Endothelial cell of umbilical vein (primary cell): ENCODE measurements at regions not wholly inside any gene's neighbourhood (a gene's known extent, or its start where the extent isn't known, plus 50 kb on each side); places are given as distances from the start of the nearest gene placed in this dataset.

ENCODE experiments used
- BruUV-seq: library from RNA; stranded (reverse); fragments of 400-500 nt; replicated peaks from 2 replicates; lab custom pipeline; 2021; lab: Mats Ljungman, UMichigan
- CTCF ChIA-PET: fragments of 300-600, 350-600 bp; sonication (Branson Sonifier 250); formaldehyde crosslinking; loops from one replicate; lab custom pipeline; 2021; ENCODE audit warnings: antibody characterized with exemption, inconsistent platforms; lab: Charles Lee
- POLR2A ChIA-PET: fragments of 300-600, 350-600 bp; sonication (Branson Sonifier 250); formaldehyde crosslinking; loops from one replicate; lab custom pipeline; 2021; ENCODE audit warnings: antibody characterized with exemption, inconsistent platforms; lab: Charles Lee
- DNase-seq: peaks from one replicate; pipeline ENCODE4 v3.0.0-alpha.2; 2011; ENCODE audit warnings: low read depth, low spot score
- FAIRE-seq: peaks from 2 replicates; lab custom pipeline; 2011; peaks lifted over from hg19 to GRCh38; lab: Jason Lieb, UNC
- H2AFZ ChIP-seq: 2 replicates; pipeline ENCODE4 v1.6.0; 2012; ENCODE audit warnings: low read depth, low read length, control low read depth, inconsistent platforms
- H3K27ac ChIP-seq: 2 replicates; pipeline ENCODE4 v1.5.1; 2011; ENCODE audit warnings: low read depth, mild to moderate bottlenecking, control low read depth, low read length, moderate library complexity; ENCODE audit not compliant: insufficient read depth
- H3K27me3 ChIP-seq, 2 experiments: 2 replicates each; pipeline versions ENCODE4 v1.6.0 to v1.6.1; 2011; ENCODE audit warnings: low read length in 2 of 2, mixed read lengths in 1 of 2; ENCODE audit not compliant: control insufficient read depth in 2 of 2, insufficient read depth in 2 of 2
- H3K36me3 ChIP-seq, 2 experiments: 2 replicates in 1 of 2; 3 replicates in 1 of 2; pipeline ENCODE4 v1.5.1; 2011; ENCODE audit warnings: low read length in 2 of 2, mild to moderate bottlenecking in 1 of 2, moderate library complexity in 1 of 2; ENCODE audit not compliant: control insufficient read depth in 2 of 2, insufficient read depth in 2 of 2; ENCODE audit errors: extremely low read depth in 1 of 2
- H3K4me1 ChIP-seq: 3 replicates; pipeline ENCODE4 v1.5.1; 2011; ENCODE audit warnings: mild to moderate bottlenecking, low read length; ENCODE audit not compliant: control insufficient read depth, insufficient read depth; ENCODE audit errors: extremely low read depth
- H3K4me2 ChIP-seq: 2 replicates; pipeline ENCODE4 v1.6.1; 2011; ENCODE audit warnings: low read length, control low read depth, mixed read lengths; ENCODE audit not compliant: insufficient read depth
- H3K4me3 ChIP-seq, 3 experiments: fragments of 200-600 bp in 1 of 3; sonication (generic), shearing (Covaris generic) in 1 of 3; replicated peaks in 1 of 3; 2 replicates each; pipeline ENCODE4 v1.5.1; 2011 to 2016; ENCODE audit warnings: control low read depth in 3 of 3, low read length in 3 of 3, mild to moderate bottlenecking in 2 of 3, inconsistent platforms in 1 of 3, low read depth in 1 of 3, moderate library complexity in 1 of 3; ENCODE audit not compliant: insufficient read depth in 1 of 3
- H3K79me2 ChIP-seq: 2 replicates; pipeline ENCODE4 v1.6.0; 2012; ENCODE audit warnings: low read length, inconsistent platforms; ENCODE audit not compliant: control insufficient read depth, insufficient read depth
- H3K9ac ChIP-seq: replicated peaks from 2 replicates; pipeline ENCODE3; 2011; ENCODE audit warnings: low read length, control low read depth; ENCODE audit not compliant: insufficient read depth; ENCODE audit errors: extremely low read depth
- H3K9me1 ChIP-seq: replicated peaks from 3 replicates; pipeline ENCODE4 v1.6.0; 2011; ENCODE audit warnings: mild to moderate bottlenecking, low read length; ENCODE audit not compliant: control insufficient read depth, insufficient read depth; ENCODE audit errors: extremely low read depth
- H3K9me3 ChIP-seq: replicated peaks from 2 replicates; pipeline ENCODE4 v1.5.1; 2012; ENCODE audit warnings: low read length, inconsistent platforms; ENCODE audit not compliant: control insufficient read depth, insufficient read depth
- H4K20me1 ChIP-seq: replicated peaks from 2 replicates; pipeline ENCODE3; 2011; ENCODE audit warnings: mild to moderate bottlenecking, low read length; ENCODE audit not compliant: control insufficient read depth, insufficient read depth; ENCODE audit errors: extremely low read depth
- EZH2 ChIP-seq: IDR thresholded peaks from 2 replicates; pipeline ENCODE4 v1.6.1; 2012; ENCODE audit warnings: borderline replicate concordance, low read depth, mild to moderate bottlenecking, moderate library complexity, low read length, inconsistent platforms; ENCODE audit not compliant: severe bottlenecking
- GATA2 ChIP-seq: IDR thresholded peaks from 2 replicates; pipeline ENCODE4 v1.7.0; 2011; ENCODE audit warnings: low read depth, mild to moderate bottlenecking, moderate library complexity, mixed read lengths, low read length; ENCODE audit not compliant: insufficient read length, insufficient read depth
- JUN ChIP-seq: IDR thresholded peaks from 2 replicates; pipeline ENCODE4 v1.6.1; 2011; ENCODE audit warnings: borderline replicate concordance, low read depth; ENCODE audit not compliant: insufficient read length, insufficient read depth
- MYC ChIP-seq: IDR thresholded peaks from one replicate; pipeline ENCODE4 v1.6.1; 2011; ENCODE audit warnings: mild to moderate bottlenecking, low read depth, low read length
- dilution Hi-C: fragments of 300-500 bp; cut with MboI; formaldehyde crosslinking; loops from one replicate; pipeline ENCODE4 v1.15.0; 2019; ENCODE audit warnings: low sequenced_read_pairs; ENCODE audit not compliant: extremely low pct_ligation_motif_present
- intact Hi-C: fragments of 100-400 bp; cut with micrococcal nuclease; formaldehyde crosslinking; loops from one replicate; pipeline ENCODE4 v1.10.0; 2022
- TF ChIP-seq, protein P1 (sequence below), 2 donors: IDR thresholded peaks; 1 replicate in 1 of 2; 2 replicates in 1 of 2; pipeline ENCODE4 v1.5.1; 2011; ENCODE audit warnings: low read length in 2 of 2, mild to moderate bottlenecking in 2 of 2, moderate library complexity in 2 of 2, control low read depth in 1 of 2, inconsistent platforms in 1 of 2, low read depth in 1 of 2; ENCODE audit not compliant: insufficient read depth in 1 of 2; ENCODE audit errors: extremely low read depth in 1 of 2

DNA sequence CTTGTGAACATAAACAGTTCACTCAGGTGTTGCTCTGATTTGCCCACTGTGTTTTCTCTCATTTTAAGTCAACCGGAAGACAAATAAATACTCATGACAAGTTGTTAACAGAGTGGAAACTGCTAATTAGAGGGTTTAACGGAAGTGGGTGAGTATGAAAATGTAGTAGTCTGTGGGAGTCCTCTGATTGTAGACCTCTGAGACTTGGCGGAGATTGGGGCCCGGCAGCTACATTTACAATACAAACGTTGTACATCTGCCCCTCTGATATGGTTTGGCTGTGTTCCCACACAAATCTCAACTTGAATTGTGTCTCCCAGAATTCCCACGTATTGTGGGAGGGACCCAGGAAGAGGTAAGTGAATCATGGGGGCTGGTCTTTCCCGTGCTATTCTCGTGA is 107.3 kb upstream of the FAM98A start:
- FAIRE-seq = no peak

GRCh38 chr2:33704406-33704855 is 105.3 kb upstream of the FAM98A start:
- Histone ChIP-seq H3K27ac (peak overlapping the region; percentile 52), H3K27me3 (no peaks in the 10 kb centered on the region), H3K79me2 (no peaks in the 10 kb centered on the region), H3K9me3 (no peaks in the 10 kb centered on the region), H3K9me1 (no peaks in the 10 kb centered on the region), H2AFZ (peak overlapping the region; percentile 85), H4K20me1 (no peaks in the 10 kb centered on the region), H3K4me2 (peak overlapping the region; percentile 77), H3K4me1 (peaks cover 17% of the 10 kb centered on the region), H3K9ac (no peak overlapping the region), H3K4me3 (no peak overlapping the region), H3K36me3 (no peaks in the 10 kb centered on the region)
- dilution Hi-C loops = no loop called here
- CTCF ChIA-PET = no interaction called here
- POLR2A ChIA-PET = no interaction called here
- BruUV-seq = no TSS peak
- no peak for TF ChIP-seq EZH2
- no peak for TF ChIP-seq MYC
- TF ChIP-seq, protein P1, sequence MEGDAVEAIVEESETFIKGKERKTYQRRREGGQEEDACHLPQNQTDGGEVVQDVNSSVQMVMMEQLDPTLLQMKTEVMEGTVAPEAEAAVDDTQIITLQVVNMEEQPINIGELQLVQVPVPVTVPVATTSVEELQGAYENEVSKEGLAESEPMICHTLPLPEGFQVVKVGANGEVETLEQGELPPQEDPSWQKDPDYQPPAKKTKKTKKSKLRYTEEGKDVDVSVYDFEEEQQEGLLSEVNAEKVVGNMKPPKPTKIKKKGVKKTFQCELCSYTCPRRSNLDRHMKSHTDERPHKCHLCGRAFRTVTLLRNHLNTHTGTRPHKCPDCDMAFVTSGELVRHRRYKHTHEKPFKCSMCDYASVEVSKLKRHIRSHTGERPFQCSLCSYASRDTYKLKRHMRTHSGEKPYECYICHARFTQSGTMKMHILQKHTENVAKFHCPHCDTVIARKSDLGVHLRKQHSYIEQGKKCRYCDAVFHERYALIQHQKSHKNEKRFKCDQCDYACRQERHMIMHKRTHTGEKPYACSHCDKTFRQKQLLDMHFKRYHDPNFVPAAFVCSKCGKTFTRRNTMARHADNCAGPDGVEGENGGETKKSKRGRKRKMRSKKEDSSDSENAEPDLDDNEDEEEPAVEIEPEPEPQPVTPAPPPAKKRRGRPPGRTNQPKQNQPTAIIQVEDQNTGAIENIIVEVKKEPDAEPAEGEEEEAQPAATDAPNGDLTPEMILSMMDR (IDR thresholded peaks at IDR 0.05; ENCODE audit: extremely low read depth in 1 of 2, insufficient read depth in 1 of 2, low read depth in 1 of 2, low read length in 2 of 2) = no peak
- intact Hi-C loops = no loop called here
- DNase-seq (peak; percentile 62), FAIRE-seq (peak; percentile 83)

More for the DNA sequence above, 107.3 kb upstream of the FAM98A start:
- Histone ChIP-seq H3K79me2 (no peaks in the 10 kb centered on the region), H2AFZ (no peak overlapping the region), H3K36me3 (no peaks in the 10 kb centered on the region), H3K4me2 (no peak overlapping the region), H3K27me3 (no peaks in the 10 kb centered on the region), H3K9me3 (no peaks in the 10 kb centered on the region), H3K27ac (no peak overlapping the region), H3K4me1 (peaks cover 17% of the 10 kb centered on the region), H3K9me1 (no peaks in the 10 kb centered on the region), H4K20me1 (no peaks in the 10 kb centered on the region), H3K4me3 (no peak overlapping the region), H3K9ac (no peak overlapping the region)
- no TSS peak for BruUV-seq
- DNase-seq = no peak
- TF ChIP-seq JUN (no peak), GATA2 (no peak), MYC (no peak)
- CTCF ChIA-PET = no interaction called here
- dilution Hi-C loops = no loop called here
- intact Hi-C loops = no loop called here
- POLR2A ChIA-PET = no interaction called here
